Activated CD4-positive, alpha-beta memory T cell treated with anti-CD3 and anti-CD28 coated beads for 36 hours (primary cell): ENCODE measurements at regions not wholly inside any gene's neighbourhood (a gene's known extent, or its start where the extent isn't known, plus 50 kb on each side); places are given as distances from the start of the nearest gene placed in this dataset.

Experiments used
- CTCF ChIA-PET: fragments of 350-600 bp; sonication (Branson Sonifier 250); formaldehyde crosslinking; loops from one replicate; lab custom pipeline; 2021; ENCODE audit warnings: antibody characterized with exemption, inconsistent platforms; lab: Charles Lee
- POLR2A ChIA-PET: fragments of 350-600 bp; sonication (Branson Sonifier 250); formaldehyde crosslinking; loops from one replicate; lab custom pipeline; 2021; ENCODE audit warnings: antibody characterized with exemption; lab: Charles Lee
- DNase-seq: peaks from one replicate; pipeline ENCODE4 v3.0.0-alpha.2; 2020
- H3K27ac Mint-ChIP-seq: one replicate; pipeline ENCODE4 v1.8.0; 2021; ENCODE audit warnings: mixed read lengths
- H3K27me3 Mint-ChIP-seq: one replicate; pipeline ENCODE4 v1.8.0; 2021; ENCODE audit warnings: mixed read lengths
- H3K36me3 Mint-ChIP-seq: one replicate; pipeline ENCODE4 v1.8.0; 2021; ENCODE audit warnings: mixed read lengths
- H3K4me1 Mint-ChIP-seq: one replicate; pipeline ENCODE4 v1.8.0; 2021; ENCODE audit warnings: low read depth, mixed read lengths
- H3K4me3 Mint-ChIP-seq: one replicate; pipeline ENCODE4 v1.8.0; 2021; ENCODE audit warnings: mild to moderate bottlenecking, mixed read lengths
- H3K9me3 Mint-ChIP-seq: one replicate; pipeline ENCODE4 v1.8.0; 2021; ENCODE audit warnings: mixed read lengths
- intact Hi-C: fragments of 100-400 bp; cut with micrococcal nuclease; formaldehyde crosslinking; loops from one replicate; pipeline ENCODE4 v1.15.1; 2023

DNA sequence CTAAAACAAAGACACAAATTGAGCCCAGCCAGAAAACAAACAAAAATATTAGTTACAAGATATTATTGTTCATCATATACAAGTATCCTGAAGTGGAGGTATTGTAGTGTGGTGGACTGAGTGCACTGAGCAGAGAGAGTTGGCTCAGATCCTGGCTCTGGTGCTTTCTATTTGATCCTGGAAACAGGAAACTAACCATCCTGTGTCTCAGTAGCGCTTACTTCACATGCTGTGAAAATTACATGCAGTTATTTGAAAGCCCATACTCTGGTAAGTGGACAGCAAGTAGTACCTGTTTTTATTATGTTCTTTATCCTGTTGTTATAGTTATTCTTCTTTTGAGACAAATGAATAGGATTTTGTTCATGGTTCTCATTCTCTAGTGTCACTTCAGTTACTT, 84.3 kb upstream of the CRIM1 start:
- intact Hi-C loops = no loop called here
- H3K27ac Mint-ChIP-seq = no peak overlapping the region

DNA sequence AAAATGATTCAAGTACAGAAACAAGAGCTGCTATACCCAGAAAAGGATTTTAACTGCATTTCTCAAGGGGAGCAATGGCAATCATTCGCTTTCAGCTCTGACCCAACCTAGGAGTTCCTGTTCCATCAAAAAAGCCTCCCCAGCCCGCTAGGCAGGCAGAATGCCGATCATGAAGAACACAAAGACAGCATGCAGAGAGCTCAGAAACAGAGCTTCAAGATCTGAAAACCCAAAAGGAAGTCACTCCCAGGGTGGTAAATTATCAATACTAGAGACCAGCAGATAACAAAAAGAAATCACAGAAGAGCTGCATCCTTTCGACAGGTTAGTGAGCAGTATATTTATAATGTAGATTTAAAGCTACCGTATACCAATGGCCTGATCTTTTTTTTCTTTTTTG, 84.8 kb upstream of the CRIM1 start:
- DNase-seq = no peak
- Mint-ChIP-seq H3K36me3 (peaks cover 6% of the 10 kb centered on the region), H3K4me1 (peaks cover 4% of the 10 kb centered on the region), H3K4me3 (no peak overlapping the region), H3K27me3 (no peaks in the 10 kb centered on the region), H3K27ac (no peak overlapping the region), H3K9me3 (peaks cover 18% of the 10 kb centered on the region)
- ChIA-PET CTCF (interaction anchor here (0.7 kb wide), 1 partner anchor 89 kb away, joined by 3 read pairs; no protein-coding TSS in a partner anchor), POLR2A (no interaction called here)
- intact Hi-C loops = no loop called here

More for the DNA sequence above, 84.3 kb upstream of the CRIM1 start:
- POLR2A ChIA-PET = no interaction called here
- DNase-seq = no peak
- H3K36me3 Mint-ChIP-seq = peaks cover 6% of the 10 kb centered on the region
- H3K4me3 Mint-ChIP-seq = no peak overlapping the region
- peaks cover 15% of the 10 kb centered on the region for H3K9me3 Mint-ChIP-seq
- no peaks in the 10 kb centered on the region for H3K27me3 Mint-ChIP-seq
- peaks cover 4% of the 10 kb centered on the region for H3K4me1 Mint-ChIP-seq
- CTCF ChIA-PET = interaction anchor here (0.7 kb wide), 1 partner anchor 88 kb away, joined by 3 read pairs; no protein-coding TSS in a partner anchor

DNA sequence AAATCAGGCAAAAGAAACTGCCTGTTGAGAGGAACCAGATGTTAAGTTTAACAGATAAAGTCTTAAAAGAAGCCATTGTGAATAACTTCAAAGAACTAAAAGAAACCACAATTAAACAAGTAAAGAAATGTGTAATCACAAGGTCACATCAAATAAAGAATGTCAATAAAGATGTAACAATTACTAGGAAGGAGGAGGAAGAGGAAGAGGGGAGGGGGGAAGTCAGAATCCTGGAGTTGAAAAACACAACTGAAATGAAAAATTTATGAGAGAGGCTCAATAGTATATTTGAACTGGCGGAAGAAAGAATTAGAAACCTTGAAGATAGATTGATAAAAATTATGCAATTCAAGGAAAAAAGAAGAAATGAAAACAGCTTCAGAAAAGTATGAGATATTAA, 88.4 kb upstream of the CRIM1 start:
- Mint-ChIP-seq H3K36me3 (peaks cover 6% of the 10 kb centered on the region), H3K4me3 (no peak overlapping the region), H3K9me3 (peaks cover 18% of the 10 kb centered on the region), H3K27ac (no peak overlapping the region), H3K27me3 (no peaks in the 10 kb centered on the region), H3K4me1 (peaks cover 4% of the 10 kb centered on the region)
- ChIA-PET POLR2A (no interaction called here), CTCF (no interaction called here)
- DNase-seq = no peak
- intact Hi-C loops = no loop called here

DNA sequence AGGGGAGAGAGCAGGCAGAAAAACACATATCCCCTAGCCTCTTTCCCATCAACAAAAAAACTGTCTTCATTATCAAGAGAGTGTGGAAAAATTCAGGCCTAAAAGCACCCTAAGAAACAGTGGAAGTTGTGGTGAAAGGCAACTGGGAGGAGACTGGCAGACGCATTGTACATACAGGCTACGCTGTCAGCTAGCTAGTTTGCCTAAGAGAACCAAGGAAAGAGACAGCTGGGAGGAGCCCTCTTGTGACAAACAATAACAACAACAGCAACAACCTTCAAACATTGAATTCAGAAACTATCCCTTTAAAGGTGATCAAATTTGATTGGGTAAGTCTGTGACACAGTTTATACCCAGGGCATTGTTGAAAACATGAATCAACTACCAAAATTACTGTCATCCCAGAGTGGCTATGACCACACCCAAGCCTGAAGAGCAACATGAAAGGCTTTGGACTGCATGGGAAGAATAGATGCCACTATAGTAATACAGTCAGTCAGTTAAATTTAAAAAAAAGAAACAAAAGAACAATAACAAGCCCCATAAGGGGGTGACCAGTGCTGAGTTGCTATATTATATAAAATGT, 88.9 kb upstream of the CRIM1 start:
- POLR2A ChIA-PET = no interaction called here
- Mint-ChIP-seq H3K4me1 (peaks cover 4% of the 10 kb centered on the region), H3K36me3 (peaks cover 6% of the 10 kb centered on the region), H3K9me3 (peaks cover 18% of the 10 kb centered on the region), H3K27ac (no peak overlapping the region), H3K27me3 (no peaks in the 10 kb centered on the region), H3K4me3 (no peak overlapping the region)
- DNase-seq = no peak
- intact Hi-C loops = no loop called here
- CTCF ChIA-PET = no interaction called here

DNA sequence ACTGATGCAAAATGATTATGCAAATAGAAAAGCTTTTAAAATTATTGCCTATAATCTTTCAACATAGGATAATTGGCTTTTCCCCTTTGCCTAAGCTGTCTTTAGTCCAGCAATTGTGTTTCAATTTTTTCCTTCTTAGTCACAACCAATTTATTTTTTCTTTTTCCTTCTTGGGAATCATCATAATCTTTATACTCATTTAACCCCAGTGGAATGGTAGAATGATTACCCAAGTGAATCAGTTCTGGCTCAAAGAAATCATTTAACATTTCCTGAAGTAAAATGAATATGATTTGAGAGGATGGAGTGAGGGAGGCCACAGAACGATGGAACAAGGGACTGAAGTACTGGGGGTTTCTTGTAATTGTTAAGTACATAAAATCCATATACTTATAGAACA, 93.0 kb upstream of the CRIM1 start:
- Mint-ChIP-seq H3K4me3 (no peak overlapping the region), H3K4me1 (no peaks in the 10 kb centered on the region)

DNA sequence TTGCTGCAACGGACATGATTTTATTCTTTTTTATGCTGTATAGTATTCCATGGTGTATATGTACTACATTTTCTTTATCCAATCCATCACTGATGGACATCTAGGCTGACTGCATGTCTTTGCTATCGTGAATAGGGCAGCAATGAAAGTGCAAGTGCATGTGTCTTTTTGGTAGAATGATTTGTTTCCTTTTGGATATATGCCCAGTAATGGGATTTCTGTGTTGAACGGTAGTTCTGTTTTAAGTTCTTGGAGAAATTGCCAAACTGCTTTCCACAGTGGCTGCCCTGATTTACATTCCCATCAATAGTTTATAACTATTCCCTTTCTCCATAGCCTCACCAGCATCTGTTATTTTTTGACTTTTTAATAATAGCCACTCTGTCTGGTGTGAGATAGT, 99.7 kb upstream of the CRIM1 start:
- no peaks in the 10 kb centered on the region for H3K9me3 Mint-ChIP-seq
- H3K27me3 Mint-ChIP-seq = peaks cover 1% of the 10 kb centered on the region
- H3K4me3 Mint-ChIP-seq = no peak overlapping the region
- ChIA-PET POLR2A (no interaction called here), CTCF (no interaction called here)
- DNase-seq = no peak
- no peaks in the 10 kb centered on the region for H3K4me1 Mint-ChIP-seq
- H3K36me3 Mint-ChIP-seq = no peaks in the 10 kb centered on the region
- no peak overlapping the region for H3K27ac Mint-ChIP-seq
- intact Hi-C loops = no loop called here

More for the DNA sequence above, 93.0 kb upstream of the CRIM1 start:
- Mint-ChIP-seq H3K27ac (no peak overlapping the region), H3K27me3 (no peaks in the 10 kb centered on the region), H3K9me3 (peaks cover 16% of the 10 kb centered on the region), H3K36me3 (peaks cover 6% of the 10 kb centered on the region)
- intact Hi-C loops = no loop called here
- POLR2A ChIA-PET = no interaction called here
- CTCF ChIA-PET = no interaction called here
- DNase-seq = no peak

DNA sequence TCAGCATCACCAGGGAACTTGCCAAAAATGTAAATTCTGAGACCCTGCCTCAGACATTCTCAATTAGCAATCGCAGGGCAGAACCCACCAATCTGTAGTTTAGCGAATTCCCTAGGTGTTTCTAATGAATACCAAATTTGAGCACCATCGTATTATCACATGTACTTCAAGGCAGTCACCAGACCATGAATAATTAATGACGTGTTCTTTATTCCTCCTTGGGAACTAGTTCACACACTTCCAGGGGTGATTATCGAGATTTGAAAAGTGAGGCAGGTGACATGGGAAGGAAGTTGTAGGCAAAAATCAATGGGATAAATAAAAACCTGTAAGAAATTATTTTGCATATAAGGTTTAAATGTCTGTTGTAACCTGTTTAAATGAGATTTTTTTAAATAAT, 102.5 kb upstream of the CRIM1 start:
- H3K27me3 Mint-ChIP-seq = peaks cover 3% of the 10 kb centered on the region
- H3K27ac Mint-ChIP-seq = no peak overlapping the region
- DNase-seq = no peak
- peaks cover 2% of the 10 kb centered on the region for H3K36me3 Mint-ChIP-seq
- H3K4me3 Mint-ChIP-seq = no peak overlapping the region
- no peaks in the 10 kb centered on the region for H3K9me3 Mint-ChIP-seq
- peaks cover 4% of the 10 kb centered on the region for H3K4me1 Mint-ChIP-seq
- ChIA-PET POLR2A (no interaction called here), CTCF (no interaction called here)
- intact Hi-C loops = no loop called here

DNA sequence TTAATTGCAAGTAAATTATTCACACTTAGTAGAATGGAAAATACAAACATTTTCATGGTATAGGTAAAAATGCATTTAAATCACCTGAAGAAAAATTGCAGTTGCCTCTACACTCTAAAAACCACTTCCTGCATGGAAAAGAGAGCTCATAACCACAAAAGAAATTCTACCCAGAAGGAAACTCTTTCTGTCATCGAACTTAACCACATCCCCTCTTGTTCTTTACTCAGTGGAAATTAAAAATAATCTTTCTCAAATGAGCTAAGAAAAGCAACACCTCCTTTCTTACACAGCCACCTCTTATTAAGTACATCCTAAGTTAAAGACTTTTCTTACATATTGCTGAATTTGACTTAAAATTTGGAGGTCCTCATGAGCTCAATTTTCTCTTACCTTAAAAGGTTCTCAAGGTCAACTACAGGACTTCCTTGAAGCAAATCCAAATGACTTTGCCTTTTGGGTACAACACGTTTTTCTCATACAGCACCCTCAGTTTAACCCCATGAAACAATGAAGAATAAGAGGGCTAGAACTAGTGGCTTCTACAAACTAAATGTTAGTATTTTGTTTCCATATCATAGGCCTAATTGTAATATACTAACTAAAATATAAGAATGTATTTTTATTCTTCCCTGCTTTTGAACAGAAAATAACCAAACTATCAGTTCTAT, 109.1 kb upstream of the CRIM1 start:
- H3K27me3 Mint-ChIP-seq = peaks cover 6% of the 10 kb centered on the region
- H3K4me3 Mint-ChIP-seq = peak overlapping the region; percentile 57
- peaks cover 63% of the 10 kb centered on the region for H3K4me1 Mint-ChIP-seq
- DNase-seq = no peak
- intact Hi-C loops = loop anchor here (1.0 to 2.0 kb wide), 7 partner anchors 31 to 215 kb away; no protein-coding TSS in a partner anchor
- H3K27ac Mint-ChIP-seq = peak overlapping the region; percentile 89
- ChIA-PET POLR2A (interaction anchor here (1.1 kb wide), 1 partner anchor 91 kb away, joined by 3 read pairs; no protein-coding TSS in a partner anchor), CTCF (interaction anchor here (1.0 to 1.4 kb wide), 4 partner anchors 45 to 106 kb away, joined by 3 to 5 read pairs (median 3); no protein-coding TSS in a partner anchor)
- H3K9me3 Mint-ChIP-seq = peaks cover 2% of the 10 kb centered on the region
- peaks cover 4% of the 10 kb centered on the region for H3K36me3 Mint-ChIP-seq

DNA sequence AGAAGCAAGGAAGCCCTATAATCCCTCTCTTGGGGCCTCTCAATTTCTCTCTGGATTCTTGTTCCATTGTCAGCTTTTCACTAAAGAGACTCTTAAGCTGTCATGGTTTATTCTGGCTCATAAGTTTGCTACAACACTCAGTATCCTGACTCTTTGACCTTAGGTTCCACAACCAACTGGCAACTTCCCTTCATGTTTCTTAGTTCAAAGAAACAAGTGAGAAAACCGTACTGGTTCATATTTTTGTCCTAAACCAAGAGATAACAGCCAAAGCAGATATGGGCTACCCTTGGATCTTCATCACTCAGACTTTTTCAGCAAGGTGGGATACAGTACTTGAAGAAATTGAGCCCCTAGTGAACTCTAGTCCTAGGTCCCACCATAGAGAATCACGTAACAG, 109.9 kb upstream of the CRIM1 start:
- POLR2A ChIA-PET = interaction anchor here (1.1 kb wide), 1 partner anchor 92 kb away, joined by 3 read pairs; no protein-coding TSS in a partner anchor
- H3K36me3 Mint-ChIP-seq = peaks cover 4% of the 10 kb centered on the region
- peaks cover 71% of the 10 kb centered on the region for H3K4me1 Mint-ChIP-seq
- no peak overlapping the region for H3K4me3 Mint-ChIP-seq
- intact Hi-C loops = loop anchor here (1.0 to 2.0 kb wide), 8 partner anchors 32 to 216 kb away; no protein-coding TSS in a partner anchor
- CTCF ChIA-PET = interaction anchor here (1.0 to 1.4 kb wide), 3 partner anchors 45 to 107 kb away, joined by 3 to 5 read pairs (median 3); no protein-coding TSS in a partner anchor
- no peak for DNase-seq
- H3K27me3 Mint-ChIP-seq = peaks cover 6% of the 10 kb centered on the region
- H3K27ac Mint-ChIP-seq = peak overlapping the region; percentile 59
- H3K9me3 Mint-ChIP-seq = peaks cover 2% of the 10 kb centered on the region

DNA sequence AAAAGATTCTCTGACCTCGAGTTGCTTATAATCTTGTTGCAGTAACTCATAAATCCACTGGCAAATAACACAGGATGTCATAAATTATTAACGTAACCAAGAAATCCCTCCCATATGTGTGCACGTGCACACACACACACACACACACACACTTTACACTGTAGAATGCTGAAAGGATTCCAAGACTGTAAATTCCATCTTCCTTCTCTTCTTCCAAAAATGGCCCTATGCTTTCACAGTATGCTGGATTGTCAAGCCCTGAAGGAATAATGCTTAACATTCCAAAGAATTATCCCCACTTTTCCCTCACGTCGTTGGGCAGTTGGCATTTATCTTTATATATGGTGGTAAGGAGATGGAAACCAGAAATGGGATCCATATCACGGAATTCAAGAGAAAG, 117.5 kb upstream of the CRIM1 start:
- Mint-ChIP-seq H3K4me1 (peaks cover 42% of the 10 kb centered on the region), H3K36me3 (peaks cover 2% of the 10 kb centered on the region), H3K27ac (no peak overlapping the region), H3K4me3 (no peak overlapping the region), H3K9me3 (peaks cover 5% of the 10 kb centered on the region), H3K27me3 (peaks cover 10% of the 10 kb centered on the region)
- no peak for DNase-seq
- CTCF ChIA-PET = no interaction called here
- POLR2A ChIA-PET = no interaction called here
- intact Hi-C loops = no loop called here

DNA sequence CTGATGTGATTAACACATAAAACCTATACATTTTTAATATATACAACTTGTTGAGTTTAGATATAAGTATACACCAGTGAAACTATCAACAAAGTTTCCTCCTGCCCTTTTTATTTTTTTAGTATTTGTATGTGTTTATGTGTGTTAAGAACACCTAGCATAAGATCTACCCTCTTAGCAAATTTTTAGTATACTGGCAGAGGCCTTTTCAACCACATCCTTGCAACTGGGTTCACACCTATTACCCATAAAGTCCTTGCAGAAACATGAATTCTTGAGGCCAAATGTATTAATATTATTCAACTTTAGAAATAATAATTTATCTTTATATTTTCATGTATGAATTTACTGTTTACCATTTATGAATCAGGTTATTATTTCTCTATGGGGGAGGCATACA, 119.7 kb upstream of the CRIM1 start:
- Mint-ChIP-seq H3K27ac (no peak overlapping the region), H3K36me3 (peaks cover 2% of the 10 kb centered on the region), H3K27me3 (peaks cover 7% of the 10 kb centered on the region), H3K4me3 (no peak overlapping the region), H3K4me1 (peaks cover 19% of the 10 kb centered on the region), H3K9me3 (peaks cover 5% of the 10 kb centered on the region)
- ChIA-PET POLR2A (no interaction called here), CTCF (no interaction called here)
- intact Hi-C loops = no loop called here
- no peak for DNase-seq

DNA sequence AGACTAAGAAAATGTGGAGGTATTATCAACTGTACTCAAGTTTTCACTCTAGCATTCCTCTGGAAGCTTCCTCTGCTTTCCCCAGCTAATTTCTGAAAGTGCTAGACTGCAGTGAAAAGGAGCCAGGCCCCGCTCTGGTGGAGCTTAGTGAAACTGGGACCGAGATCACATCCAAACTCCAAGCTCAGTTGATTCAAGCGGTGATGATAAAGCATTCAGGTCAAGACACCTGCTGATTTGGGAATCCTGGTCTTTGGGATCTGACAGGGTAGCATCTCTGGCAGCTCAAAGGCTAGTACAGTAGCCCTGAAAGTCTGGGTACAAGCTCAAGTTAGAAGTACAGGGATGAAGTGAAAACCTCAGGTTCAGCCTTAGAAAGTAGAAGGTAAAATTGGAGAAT, 120.2 kb upstream of the CRIM1 start:
- H3K27ac Mint-ChIP-seq = no peak overlapping the region
- peaks cover 15% of the 10 kb centered on the region for H3K4me1 Mint-ChIP-seq
- POLR2A ChIA-PET = no interaction called here
- H3K27me3 Mint-ChIP-seq = peaks cover 7% of the 10 kb centered on the region
- DNase-seq = no peak
- no peak overlapping the region for H3K4me3 Mint-ChIP-seq
- peaks cover 2% of the 10 kb centered on the region for H3K36me3 Mint-ChIP-seq
- CTCF ChIA-PET = no interaction called here
- intact Hi-C loops = no loop called here
- H3K9me3 Mint-ChIP-seq = peaks cover 5% of the 10 kb centered on the region
